ENCODE measurements at regions not wholly inside any gene's neighbourhood (a gene's known extent, or its start where the extent isn't known, plus 50 kb on each side); places are given as distances from the start of the nearest gene placed in this dataset.

DNA sequence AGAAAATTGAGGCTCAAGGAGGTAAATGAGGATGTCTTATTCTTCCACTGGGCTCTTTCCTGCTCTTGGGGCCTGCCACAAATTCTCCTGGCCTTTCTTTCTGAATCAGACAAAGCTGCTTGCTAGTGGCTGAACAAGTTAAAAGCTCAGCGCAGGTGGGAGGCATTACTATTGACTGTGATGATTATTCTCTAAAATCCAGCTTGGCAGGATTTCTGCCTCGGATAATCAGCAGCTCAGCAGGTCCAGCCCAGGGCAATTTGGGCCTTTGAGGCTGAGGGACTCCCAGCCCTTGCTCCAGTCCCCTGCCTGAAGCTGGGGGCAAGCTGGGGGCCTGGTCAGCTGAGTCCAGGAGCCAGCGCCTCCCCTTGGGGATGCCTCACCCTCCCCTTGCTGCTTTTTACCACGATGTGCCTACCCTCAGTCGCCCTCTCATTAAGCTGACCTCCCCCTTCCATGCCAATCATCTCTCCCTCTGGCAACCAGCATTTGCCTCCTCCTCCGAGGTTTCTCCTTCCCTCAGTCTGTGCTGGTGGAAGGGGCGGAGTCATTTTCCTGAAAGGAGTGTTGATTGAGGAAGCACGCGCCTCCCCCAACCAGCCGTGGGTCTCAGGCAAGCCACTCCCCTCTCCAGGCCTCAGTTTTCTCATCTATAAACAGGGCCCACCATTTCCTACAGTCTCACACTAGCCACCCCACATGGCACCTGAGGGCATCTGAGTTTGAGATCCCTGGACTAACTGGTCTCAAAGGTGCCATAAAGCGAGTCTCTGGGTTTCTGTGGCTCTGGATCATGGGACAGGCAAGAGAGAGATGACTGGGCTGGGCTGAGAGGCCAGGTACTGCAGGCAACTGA is 60.6 kb upstream of the PRDM11 start:
- H3K79me2 ChIP-seq (ENCODE audit: insufficient read depth, low read length), result no peaks in the 10 kb centered on the region
- H2AFZ ChIP-seq (ENCODE audit: low read length), result no peak overlapping the region
- FAIRE-seq (no peak), DNase-seq (ENCODE audit: low spot score) (no peak), ATAC-seq (no peak)
- POLR2A ChIA-PET, result no interaction called here
- H3K36me3 ChIP-seq (replicated peaks in 1 of 2; ENCODE audit: control insufficient read depth in 1 of 2, insufficient read depth in 2 of 2, low read length in 2 of 2), result no peaks in the 10 kb centered on the region
- no peak overlapping the region for H3K9ac ChIP-seq (ENCODE audit: insufficient read depth, low read depth, low read length)
- H4K20me1 ChIP-seq (ENCODE audit: insufficient read depth, low read length), result no peaks in the 10 kb centered on the region
- in situ Hi-C loops (cut with HindIII; ENCODE audit: extremely low pct_ligation_motif_present, low pct_unique_long_range_greater_than_20kb) (no loop called here), intact Hi-C loops (cut with micrococcal nuclease; ENCODE audit: unreplicated experiment) (no loop called here)
- H3K9me3 ChIP-seq (ENCODE audit: low read length), result no peaks in the 10 kb centered on the region
- no peaks in the 10 kb centered on the region for H3K4me1 ChIP-seq (ENCODE audit: insufficient read depth, low read length)
- H3K27ac ChIP-seq (ENCODE audit: extremely low read length, insufficient read depth, low read length), result no peak overlapping the region
- H3K27me3 ChIP-seq (ENCODE audit: control insufficient read depth in 1 of 2, insufficient read depth in 2 of 2, low read length in 2 of 2), result peaks cover 0 to 20% of the 10 kb centered on the region in 2 experiments; a peak in 2 of 5 replicates
- no TSS peak for BruUV-seq (replicated peaks)
- no peak overlapping the region for H3K4me2 ChIP-seq (ENCODE audit: low read depth, low read length)
- 6% methylated on average over 10 of the region's 11 CpGs for WGBS (ENCODE audit: low lambda C conversion rate)
- no peak overlapping the region for H3K4me3 ChIP-seq (replicated peaks in 1 of 3; ENCODE audit: insufficient read depth in 1 of 3, low read depth in 2 of 3, low read length in 3 of 3)
- CTCF ChIA-PET (ENCODE audit: low intra/inter-chr PET ratio, low total read pairs), result no interaction called here
- TF ChIP-seq, protein P1, sequence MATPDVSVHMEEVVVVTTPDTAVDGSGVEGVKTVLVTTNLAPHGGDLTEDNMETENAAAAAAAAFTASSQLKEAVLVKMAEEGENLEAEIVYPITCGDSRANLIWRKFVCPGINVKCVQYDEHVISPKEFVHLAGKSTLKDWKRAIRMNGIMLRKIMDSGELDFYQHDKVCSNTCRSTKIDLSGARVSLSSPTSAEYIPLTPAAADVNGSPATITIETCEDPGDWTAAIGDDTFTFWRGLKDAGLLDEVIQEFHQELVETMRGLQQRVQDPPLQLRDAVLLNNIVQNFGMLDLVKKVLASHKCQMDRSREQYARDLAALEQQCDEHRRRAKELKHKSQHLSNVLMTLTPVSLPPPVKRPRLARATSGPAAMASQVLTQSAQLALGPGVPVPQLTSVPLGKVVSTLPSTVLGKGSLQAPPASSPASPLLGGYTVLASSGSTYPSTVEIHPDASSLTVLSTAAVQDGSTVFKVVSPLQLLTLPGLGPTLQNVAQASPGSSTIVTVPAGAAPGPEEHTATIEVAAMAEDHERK (CRISPR knock-in tag; IDR thresholded peaks at IDR 0.05; ENCODE audit: low read depth), result no peak
- TF ChIP-seq ZNF747 (CRISPR knock-in tag; IDR thresholded peaks at IDR 0.05; ENCODE audit: borderline replicate concordance) (no peak), KDM5A (IDR thresholded peaks at IDR 0.05; ENCODE audit: borderline replicate concordance, low read length) (no peak), RORA (CRISPR knock-in tag; IDR thresholded peaks at IDR 0.05) (no peak), ZNF83 (CRISPR knock-in tag; IDR thresholded peaks at IDR 0.05; ENCODE audit: borderline replicate concordance) (no peak), ZNF589 (CRISPR knock-in tag; conservative IDR thresholded peaks at IDR 0.05) (no peak), ZFP82 (CRISPR knock-in tag; IDR thresholded peaks at IDR 0.05; ENCODE audit: borderline replicate concordance) (no peak), MXI1 (IDR thresholded peaks at IDR 0.05; ENCODE audit: borderline replicate concordance, low read depth, low read length) (no peak), ZNF331 (CRISPR knock-in tag; IDR thresholded peaks at IDR 0.05) (no peak), ZNF354B (CRISPR knock-in tag; IDR thresholded peaks at IDR 0.05) (no peak), KLF6 (CRISPR knock-in tag; IDR thresholded peaks at IDR 0.05) (no peak), ZNF674 (CRISPR knock-in tag; IDR thresholded peaks at IDR 0.05; ENCODE audit: low read depth) (no peak), ZNF343 (CRISPR knock-in tag; IDR thresholded peaks at IDR 0.05) (no peak), KLF13 (CRISPR knock-in tag; IDR thresholded peaks at IDR 0.05) (no peak)
